ENCODE measurements at regions not wholly inside any gene's neighbourhood (a gene's known extent, or its start where the extent isn't known, plus 50 kb on each side); places are given as distances from the start of the nearest gene placed in this dataset.

DNA sequence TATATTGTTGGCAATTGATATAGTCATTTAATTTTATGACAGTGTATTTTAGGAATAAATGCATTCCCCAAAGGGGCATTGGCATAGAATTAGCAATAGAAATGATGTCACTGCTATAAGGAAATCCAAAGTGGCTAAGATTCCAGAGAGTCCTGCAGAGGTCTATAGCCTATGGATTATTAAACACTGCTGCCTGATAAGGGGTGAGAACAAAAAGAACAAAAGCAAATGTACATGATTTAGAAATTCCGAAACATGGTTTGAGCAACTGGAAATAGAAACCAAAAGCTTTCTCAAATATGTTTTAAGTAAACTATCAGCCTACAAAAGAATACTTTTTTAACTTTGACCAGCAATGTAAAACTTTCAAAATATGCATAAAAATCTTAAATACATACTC is 280.1 kb upstream of the RASGRP1 start:
- TF ChIP-seq, protein P1, sequence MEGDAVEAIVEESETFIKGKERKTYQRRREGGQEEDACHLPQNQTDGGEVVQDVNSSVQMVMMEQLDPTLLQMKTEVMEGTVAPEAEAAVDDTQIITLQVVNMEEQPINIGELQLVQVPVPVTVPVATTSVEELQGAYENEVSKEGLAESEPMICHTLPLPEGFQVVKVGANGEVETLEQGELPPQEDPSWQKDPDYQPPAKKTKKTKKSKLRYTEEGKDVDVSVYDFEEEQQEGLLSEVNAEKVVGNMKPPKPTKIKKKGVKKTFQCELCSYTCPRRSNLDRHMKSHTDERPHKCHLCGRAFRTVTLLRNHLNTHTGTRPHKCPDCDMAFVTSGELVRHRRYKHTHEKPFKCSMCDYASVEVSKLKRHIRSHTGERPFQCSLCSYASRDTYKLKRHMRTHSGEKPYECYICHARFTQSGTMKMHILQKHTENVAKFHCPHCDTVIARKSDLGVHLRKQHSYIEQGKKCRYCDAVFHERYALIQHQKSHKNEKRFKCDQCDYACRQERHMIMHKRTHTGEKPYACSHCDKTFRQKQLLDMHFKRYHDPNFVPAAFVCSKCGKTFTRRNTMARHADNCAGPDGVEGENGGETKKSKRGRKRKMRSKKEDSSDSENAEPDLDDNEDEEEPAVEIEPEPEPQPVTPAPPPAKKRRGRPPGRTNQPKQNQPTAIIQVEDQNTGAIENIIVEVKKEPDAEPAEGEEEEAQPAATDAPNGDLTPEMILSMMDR (IDR thresholded peaks at IDR 0.05; ENCODE audit: low read length): no peak
- TF ChIP-seq EZH2 (IDR thresholded peaks at IDR 0.05; ENCODE audit: borderline replicate concordance, low read length): no peak
